ENCODE measurements at regions not wholly inside any gene's neighbourhood (a gene's known extent, or its start where the extent isn't known, plus 50 kb on each side); places are given as distances from the start of the nearest gene placed in this dataset.

GRCh38 chr4:124530464-124531077, 182.0 kb downstream of the ANKRD50 start:
- no peak for DNase-seq (ENCODE audit: low read depth)

- DNase-seq (ENCODE audit: low read depth): no peak
Measured at GRCh38 chr4:124534131-124534530, 178.4 kb downstream of the ANKRD50 start.

- DNase-seq (ENCODE audit: low read depth): no peak
Measured at GRCh38 chr4:124535003-124535402, 177.5 kb downstream of the ANKRD50 start.

GRCh38 chr4:124536946-124537345, 175.6 kb downstream of the ANKRD50 start:
- DNase-seq (ENCODE audit: low read depth): no peak

- no peak for DNase-seq (ENCODE audit: low read depth)
Measured at GRCh38 chr4:124537971-124538370, 174.6 kb downstream of the ANKRD50 start.

DNA sequence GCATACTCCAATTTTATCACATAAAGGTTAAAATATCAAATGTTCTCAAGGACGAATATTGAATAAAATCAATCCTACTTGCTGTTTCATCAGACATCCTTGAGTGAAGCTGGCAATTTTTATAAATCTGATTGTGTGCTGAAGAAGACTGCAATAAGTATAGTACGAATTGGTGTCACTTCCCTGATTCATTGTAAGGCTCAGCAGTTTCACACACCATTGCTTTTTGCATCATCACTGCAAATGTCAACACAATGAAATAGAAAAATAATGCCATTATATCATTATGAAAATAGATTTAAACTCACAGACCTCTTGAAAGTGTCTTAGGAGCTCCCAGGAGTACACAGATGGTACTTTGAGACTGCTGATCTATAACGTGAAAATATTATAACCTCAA, 172.5 kb downstream of the ANKRD50 start:
- DNase-seq (ENCODE audit: low read depth): no peak

GRCh38 chr4:124541652-124542420, 170.7 kb downstream of the ANKRD50 start:
- DNase-seq (ENCODE audit: low read depth): no peak

- no peak for DNase-seq (ENCODE audit: low read depth)
Measured at GRCh38 chr4:124555959-124556358, 156.6 kb downstream of the ANKRD50 start.

DNA sequence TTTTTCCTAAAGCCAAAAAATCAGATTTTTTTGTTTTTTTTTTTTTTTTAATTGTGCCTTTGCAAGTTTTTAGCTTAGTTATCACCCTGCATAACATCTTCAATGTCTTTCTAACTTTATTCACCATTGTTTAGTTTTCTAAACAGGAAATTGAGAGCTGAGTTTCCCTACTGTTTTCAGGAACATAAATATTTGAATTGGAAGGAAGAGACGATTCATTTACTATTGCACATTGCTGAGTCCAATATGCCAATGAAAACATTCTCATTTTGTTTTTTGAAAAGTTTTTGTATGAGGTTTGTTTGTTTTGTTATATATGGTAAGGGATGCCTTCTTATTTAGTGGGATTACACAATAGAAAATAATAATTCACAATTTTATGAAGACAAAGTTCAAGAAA, 148.4 kb downstream of the ANKRD50 start:
- no peak for DNase-seq (ENCODE audit: low read depth)

GRCh38 chr4:124565371-124565770, 147.2 kb downstream of the ANKRD50 start:
- no peak for DNase-seq (ENCODE audit: low read depth)

GRCh38 chr4:124566030-124566429, 146.5 kb downstream of the ANKRD50 start:
- no peak for DNase-seq (ENCODE audit: low read depth)

DNA sequence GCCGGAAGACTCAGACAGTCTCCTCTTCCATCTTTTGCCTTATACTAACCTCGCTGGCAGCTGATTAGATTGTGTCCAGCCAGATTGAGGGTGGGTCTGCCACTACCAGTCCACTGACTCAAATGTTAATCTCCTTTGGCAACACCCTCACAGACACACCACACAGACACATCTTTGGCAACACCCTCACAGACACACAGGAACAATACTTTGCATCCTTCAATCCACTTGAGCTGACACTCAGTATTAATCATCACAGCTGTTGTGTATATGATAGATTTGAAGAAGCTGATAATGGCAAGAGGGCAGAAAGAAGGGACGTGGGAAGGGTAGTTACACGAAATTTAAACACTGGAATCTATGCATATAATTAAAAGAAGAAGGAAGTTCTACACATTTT, 139.5 kb downstream of the ANKRD50 start:
- no peak for DNase-seq (ENCODE audit: low read depth)

DNA sequence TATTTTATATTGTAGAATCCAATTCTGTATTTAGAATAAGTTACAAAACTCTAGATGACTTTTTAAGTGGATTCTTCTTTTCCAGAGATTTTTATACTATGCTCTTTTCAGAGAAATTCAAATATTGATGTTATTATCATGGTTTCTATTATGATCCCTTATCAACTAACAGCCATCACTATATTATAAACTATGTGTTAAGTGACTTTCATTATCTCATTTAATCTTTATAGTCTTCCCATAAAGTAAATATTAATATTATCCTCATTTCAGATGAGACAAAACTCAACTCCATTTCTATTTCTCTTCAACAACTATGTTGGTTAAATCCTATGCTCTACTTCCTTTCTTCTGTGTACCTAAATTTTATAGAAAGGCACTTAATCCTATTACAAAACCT, 132.6 kb downstream of the ANKRD50 start:
- no peak for DNase-seq (ENCODE audit: low read depth)

GRCh38 chr4:124583797-124584196, 128.7 kb downstream of the ANKRD50 start:
- DNase-seq (ENCODE audit: low read depth): no peak

DNA sequence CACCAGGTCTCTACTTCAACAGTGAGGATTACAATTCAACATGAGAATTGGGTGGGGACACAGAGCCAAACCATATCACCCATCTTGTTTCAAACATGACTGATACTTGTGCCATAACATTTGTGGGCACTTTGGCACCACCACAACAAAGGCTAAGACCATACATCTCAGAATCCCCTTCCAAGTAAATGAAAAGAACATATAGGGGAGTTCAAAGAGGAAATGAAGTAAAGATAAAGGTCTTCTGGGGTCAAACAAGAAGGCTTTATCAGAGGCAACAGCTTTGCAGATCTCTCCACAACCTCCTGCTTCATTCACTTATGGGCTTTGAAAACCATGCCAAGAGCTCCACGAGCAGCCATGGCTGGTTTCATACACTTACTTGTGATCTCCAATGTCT, 122.7 kb downstream of the ANKRD50 start:
- DNase-seq (ENCODE audit: low read depth): no peak

GRCh38 chr4:124590480-124590879, 122.1 kb downstream of the ANKRD50 start:
- DNase-seq (ENCODE audit: low read depth): no peak

- no peak for DNase-seq (ENCODE audit: low read depth)
Measured at GRCh38 chr4:124591637-124592036, 120.9 kb downstream of the ANKRD50 start.

GRCh38 chr4:124593494-124593893, 119.0 kb downstream of the ANKRD50 start:
- DNase-seq (ENCODE audit: low read depth): no peak

DNA sequence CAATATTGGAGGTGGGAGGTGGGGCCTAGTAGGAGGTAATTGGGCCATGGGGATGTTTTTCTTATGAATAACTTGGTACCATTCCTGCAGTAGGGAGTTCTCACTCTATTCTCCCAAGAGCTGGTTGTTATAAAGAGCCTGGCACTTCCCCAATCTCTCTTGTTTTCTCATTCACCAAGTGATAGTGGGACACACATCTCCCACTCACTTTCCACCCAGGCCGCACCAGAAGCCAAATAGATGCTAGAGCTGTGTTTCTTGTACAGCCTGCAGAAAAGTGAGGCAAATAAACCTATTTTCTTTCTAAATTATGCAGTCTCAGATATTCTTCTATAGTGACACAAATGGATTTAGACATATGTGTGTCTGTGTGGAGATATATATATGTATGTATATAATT, 117.6 kb downstream of the ANKRD50 start:
- no peak for DNase-seq (ENCODE audit: low read depth)

GRCh38 chr4:124596816-124597215, 115.7 kb downstream of the ANKRD50 start:
- DNase-seq (ENCODE audit: low read depth): no peak

DNA sequence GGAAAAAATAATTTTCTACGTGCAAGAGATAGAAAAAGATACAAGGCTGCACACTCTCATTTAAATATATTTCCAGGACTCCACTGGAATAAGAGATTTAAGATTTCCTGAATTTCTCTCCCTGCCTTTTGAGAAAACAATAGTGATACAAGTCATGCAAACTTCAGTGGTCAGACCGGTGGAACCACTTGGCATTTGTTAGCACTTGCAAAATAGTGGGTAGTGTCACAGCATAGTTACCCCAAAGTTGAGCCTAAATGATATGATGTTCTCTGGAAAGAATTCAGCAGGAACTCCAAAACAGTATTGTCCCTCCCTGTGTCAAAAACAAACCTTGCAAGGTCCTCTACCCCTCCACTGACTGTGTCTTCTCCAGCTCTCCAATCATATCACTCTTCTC, 102.3 kb downstream of the ANKRD50 start:
- no peak for DNase-seq (ENCODE audit: low read depth)
